OCI-LY3 (cell line): ENCODE measurements at regions not wholly inside any gene's neighbourhood (a gene's known extent, or its start where the extent isn't known, plus 50 kb on each side); places are given as distances from the start of the nearest gene placed in this dataset.

Experiments
- CTCF ChIP-seq: fragments of 200-600, 300-600 bp; sonication (generic); IDR thresholded peaks from 2 replicates; pipeline ENCODE4 v1.5.1; 2014; ENCODE audit warnings: antibody characterized with exemption, low read length, low read depth
- EZH2phosphoT487 ChIP-seq: fragments of 200-600 bp; shearing (Covaris generic); IDR thresholded peaks from 2 replicates; pipeline ENCODE4 v1.6.1; 2018; ENCODE audit warnings: antibody characterized with exemption, mixed run types, low read depth

DNA sequence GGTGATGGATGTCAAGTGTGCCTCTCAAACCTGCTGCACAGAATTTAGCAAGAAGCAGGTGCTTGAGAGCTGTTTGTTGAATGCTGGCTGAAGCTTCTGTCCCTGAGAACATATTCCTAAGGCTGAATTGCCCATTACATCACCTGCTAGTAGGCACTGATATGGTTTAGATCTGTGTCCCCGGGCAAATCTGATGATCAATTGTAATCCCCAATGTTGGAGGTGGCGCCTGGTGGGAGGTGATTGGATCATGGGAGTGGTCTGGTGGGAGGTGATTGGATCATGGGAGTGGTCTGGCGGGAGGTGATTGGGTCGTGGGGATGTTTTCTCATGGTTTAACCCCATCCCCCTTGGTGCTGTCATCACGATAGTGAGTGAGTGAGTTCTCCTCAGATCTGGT lies 128.0 kb downstream of the HRH4 start:
- no peak for TF ChIP-seq CTCF
- no peak for TF ChIP-seq EZH2phosphoT487
